HG03064 (cell line): ENCODE measurements at regions not wholly inside any gene's neighbourhood (a gene's known extent, or its start where the extent isn't known, plus 50 kb on each side); places are given as distances from the start of the nearest gene placed in this dataset.
"Not testable (repeated sequence)": the region's sequence is repeated elsewhere in the genome, so short reads cannot be mapped to it uniquely, and the experiment has no call there.

Experiments
- ATAC-seq: cut with Tn5 transposase; IDR thresholded peaks from one replicate; pipeline ENCODE4 v1.9.1; 2021; ENCODE audit warnings: low read depth; ENCODE audit not compliant: unreplicated experiment

DNA sequence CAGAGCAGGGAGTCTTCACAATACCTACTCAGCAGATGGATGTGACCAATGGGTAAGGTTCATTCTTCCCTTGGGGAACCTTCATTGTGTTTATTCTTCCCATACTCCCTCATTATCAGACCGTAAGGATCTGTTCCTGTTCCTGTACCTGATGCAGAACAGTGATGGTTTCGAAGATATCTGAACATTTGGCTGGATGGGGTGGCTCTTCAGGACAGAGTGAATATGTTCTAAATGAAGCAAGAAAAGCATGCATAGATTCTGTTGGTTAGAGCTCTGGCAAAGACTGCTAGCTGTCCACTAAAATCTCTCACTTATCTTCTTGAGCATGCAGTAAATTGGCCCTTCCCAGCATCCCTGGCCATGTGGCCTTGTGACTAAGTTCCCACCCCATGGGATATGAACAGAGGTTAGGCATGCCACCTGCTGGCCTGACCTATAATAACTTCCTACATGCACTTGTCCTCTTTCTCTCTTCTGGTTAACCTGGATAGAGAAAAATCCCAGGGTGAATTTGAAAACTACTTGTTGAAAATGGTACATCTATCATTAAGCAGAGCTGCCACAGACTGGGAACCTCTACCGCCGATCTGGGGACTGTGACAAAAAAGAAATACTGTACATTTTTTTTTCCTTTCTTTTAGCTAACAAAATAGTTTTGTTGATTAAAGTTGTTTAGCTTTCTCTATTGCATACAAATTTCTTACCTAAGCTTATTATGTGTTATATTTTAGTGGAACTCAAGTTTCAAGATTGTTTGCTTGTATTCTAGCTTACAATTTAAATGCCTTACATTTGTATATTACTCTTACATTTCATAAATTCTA, 60.0 kb upstream of the BANK1 start:
- ATAC-seq, result peak; percentile 84

DNA sequence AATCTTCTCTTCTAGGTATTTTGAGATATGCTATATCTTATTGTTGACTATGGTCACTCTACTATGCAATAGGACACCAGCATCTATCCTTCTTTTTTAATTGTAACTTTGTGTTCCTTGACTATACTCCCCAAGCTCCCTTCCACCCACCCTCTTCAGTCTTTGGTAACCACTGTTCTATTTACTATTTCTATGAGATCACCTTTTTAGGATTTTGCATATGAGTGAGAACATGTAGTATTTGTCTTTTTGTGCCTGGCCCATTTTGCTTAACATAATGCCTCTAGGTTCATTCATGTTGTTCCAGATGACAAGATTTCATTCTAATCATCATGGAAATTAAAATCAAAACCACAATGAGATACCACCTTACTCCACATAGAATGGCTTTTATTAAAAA, 63.3 kb upstream of the BANK1 start:
- no peak for ATAC-seq

DNA sequence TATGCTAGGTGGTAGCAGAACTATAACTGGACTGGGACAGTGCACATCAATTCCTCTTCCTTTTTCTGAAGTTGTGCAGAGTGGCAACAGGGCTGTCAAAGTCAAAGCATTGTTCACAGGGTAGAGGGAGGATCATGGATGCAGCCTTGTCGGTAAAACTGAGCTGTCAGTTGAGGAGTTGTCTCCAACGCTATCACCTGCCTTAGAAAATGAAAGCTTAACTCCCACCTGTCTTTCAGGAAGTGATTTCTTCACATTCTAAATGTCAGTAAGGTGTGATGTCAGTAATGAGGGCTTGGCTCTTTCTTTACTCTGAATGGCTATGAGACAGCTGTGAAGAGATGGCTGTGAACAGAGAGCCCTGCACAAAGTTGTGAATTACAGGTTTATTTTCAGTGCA, 66.4 kb upstream of the BANK1 start:
- ATAC-seq, result no peak

DNA sequence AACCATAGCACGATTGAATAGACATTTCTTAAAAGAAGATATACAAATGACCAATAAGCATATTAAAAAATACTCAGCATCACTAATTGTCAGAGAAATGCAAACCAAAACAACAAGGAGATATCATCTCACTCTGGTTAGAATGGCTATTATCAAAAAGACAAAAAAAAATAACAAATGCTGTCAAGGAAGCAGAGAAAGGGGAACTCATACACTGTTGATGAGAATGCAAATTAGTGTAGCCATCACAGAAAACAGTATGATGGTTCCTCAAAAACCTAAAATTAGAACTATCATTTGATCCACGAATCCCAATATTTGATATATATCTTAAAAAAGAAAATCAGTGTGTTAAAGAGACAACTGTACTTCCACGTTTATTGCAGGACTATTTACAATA, 71.7 kb upstream of the BANK1 start:
- no peak for ATAC-seq

DNA sequence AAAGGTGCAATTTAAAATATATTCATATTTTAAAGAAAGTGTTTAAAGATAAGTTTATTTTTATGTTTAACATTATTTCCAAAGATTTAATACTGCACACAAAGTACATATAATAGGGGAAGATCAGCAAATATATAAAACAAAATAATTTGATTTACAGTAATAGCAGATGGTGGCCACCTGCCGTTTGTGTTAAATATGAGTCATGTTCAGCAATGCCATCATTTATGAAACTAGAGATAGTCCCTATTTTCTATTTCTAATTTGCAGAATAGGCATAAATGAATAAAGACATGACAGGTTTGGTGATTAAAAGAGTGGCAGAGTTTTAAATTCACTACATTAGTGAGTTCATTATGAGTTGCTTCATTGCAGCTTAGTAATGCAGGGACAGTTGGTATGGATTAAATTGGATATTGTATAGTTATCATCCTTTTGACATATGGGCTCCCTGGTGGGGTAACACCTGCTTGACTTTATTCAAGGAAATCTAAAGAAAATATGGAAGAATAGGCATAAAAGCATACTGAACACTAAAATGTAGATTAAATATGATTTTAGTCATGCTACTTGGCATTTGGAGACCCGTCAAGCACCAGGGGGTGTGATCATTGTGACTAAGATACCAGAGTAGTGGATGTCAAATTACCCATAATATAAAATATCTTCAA, 78.8 kb upstream of the BANK1 start:
- ATAC-seq, result no peak

DNA sequence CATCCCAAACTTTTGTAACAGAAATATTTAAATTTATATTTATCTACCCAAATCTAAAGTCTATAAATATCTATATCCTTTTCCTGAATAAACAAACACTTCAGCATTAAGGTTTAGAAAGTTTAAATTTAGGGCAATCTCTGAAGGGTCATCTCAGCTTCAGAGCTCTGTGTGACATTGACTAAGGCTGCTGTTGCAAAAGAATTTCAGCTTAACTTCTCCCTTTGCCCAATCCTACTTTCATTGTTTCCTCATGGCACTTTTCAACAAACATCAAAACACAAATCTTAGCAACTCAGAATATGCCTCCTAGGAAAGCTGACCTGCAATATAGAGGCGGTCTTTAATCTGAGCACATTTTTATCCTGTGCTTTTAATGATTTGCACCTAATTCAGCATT, 79.7 kb upstream of the BANK1 start:
- no peak for ATAC-seq

DNA sequence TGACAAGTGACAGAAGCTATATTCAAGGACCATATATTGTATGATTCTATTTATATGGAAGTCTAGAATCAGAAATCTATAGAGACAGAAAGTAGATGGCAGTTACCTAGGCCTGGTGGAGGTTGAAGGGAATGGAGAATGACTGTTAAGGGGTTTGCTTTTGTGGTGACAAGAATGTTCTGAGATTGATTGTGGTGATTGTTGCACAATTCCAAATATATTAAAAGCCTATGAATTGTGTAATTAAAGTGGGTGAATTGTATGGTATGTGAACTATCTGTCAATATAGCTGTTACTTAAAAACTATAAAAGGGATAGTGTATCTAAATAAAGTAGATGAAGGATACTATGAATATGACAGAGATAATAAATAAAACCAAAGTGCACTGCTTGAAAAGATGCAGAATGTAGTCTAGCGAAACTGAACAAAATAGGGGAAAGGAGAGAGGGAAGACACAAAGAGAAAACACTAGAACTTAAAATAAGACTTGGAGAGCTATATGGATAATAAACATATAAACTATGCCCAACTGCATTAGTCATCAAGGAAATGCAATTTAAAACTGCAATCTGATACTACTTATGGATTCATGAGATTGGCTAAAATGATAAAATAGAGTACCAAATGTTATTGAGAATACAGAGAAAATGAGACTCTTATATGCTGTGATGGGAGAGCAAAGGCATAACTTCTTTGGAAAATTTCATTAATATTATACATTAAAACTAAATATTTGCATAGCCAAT, 82.1 kb upstream of the BANK1 start:
- no peak for ATAC-seq

DNA sequence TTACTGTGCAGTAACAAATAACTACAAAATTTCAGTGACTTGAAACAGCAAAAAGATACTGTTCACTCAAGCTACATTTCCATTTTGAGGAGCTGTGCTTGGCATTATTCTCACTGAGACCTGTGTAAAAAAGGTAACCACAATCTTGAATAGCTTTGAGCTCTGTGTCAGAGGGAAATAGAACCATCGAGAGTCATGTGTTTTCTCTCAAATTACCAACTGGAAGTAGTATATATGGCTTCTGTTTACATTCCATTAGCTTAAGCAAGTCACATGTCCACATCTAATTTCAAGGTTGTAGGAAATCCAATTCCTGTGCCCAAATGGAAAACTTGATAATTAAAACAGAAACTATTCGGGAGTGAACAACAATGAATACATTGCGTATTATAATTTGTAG, 82.9 kb upstream of the BANK1 start:
- no peak for ATAC-seq

DNA sequence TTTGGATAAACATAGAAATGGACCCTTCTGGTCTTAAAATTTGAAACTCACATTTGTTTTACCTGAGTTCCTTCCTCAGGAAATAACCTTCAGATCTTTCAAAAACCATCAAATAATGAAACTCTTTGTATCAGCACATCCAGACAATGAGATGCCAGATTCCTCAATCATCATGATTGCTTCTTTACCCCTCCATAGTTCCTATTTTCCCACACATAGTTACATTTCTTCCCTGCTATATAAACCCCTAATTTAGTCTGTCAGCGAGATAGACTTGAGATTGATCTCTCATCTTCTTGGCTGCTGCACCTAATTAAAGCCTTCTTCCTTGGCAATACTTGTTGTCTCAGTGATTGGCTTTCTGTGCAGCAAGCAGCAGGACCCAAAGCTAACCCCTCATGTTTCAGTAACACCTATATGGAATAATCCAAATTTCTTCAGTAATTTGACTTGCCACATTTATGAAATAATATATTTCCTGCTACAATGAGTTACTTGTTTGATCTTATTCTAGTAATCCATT, 83.9 kb upstream of the BANK1 start:
- no peak for ATAC-seq

DNA sequence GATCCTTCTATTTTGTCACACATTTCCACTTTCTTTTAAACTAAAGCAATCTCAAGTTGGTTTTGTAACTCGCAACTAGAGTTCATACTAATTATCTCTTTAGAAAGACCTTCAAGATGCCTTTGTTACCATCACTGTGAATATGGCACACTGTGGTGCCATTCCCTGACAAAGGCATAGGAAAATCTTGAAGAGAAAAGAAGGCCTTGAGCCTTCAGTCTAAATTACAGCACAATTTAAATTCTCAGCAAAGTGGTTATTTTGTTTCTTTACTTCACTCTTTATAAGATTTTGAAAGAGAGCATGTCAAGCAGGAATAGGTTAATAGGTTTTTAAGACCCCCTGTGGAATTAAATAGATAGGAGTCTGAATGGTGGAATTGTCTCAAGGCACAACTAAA, 89.0 kb upstream of the BANK1 start:
- ATAC-seq, result no peak

DNA sequence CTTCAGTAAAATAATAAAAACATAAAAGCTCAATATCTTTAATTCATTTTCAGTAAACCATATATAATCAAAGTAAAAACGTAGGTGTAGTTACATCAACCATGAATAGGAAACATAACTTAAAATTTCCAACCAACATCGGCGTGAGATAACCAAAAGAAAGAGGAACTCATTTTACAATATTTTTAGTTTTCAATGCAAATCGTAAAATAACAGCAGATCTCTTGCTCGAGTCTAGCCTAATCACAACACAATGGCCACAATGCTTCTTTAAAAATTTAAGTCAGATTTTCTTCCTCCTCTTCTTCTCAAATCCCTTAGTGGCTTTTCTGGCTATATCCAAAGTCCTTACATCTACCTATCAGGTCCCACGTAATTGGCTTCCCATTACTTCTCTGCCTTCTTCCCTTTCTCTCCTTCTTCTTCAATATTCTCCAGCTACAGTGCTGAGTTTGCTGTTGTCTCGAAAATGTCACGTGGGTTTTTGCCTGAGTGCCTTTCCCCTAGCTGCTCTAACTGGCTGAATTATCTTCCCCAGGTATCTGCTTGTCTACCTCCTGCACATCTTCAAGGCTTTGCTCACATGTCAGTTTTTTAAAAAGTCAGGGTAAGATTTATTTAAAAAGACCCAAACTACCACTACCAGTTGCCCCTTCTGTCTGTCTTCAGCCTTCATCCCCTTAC, 90.9 kb upstream of the BANK1 start:
- no peak for ATAC-seq

DNA sequence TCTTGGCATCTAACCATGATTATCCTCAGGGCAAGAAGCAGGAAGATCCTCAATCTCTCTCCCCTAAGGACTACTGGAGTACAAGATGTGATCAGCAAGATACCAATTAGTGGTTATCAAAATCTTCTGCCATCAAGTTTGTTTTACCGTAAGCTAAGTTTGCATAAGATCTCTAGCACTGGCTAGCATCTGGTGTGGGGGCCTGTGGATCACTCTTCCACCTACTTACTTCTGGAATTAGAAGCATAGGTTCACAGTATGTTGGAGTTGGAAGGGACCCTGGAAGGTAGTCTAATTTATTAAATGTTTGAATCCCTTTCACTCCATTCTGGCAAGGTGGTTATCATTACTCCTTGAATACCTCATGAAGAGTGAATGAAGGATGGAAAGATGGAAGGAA, 93.3 kb upstream of the BANK1 start:
- no peak for ATAC-seq

DNA sequence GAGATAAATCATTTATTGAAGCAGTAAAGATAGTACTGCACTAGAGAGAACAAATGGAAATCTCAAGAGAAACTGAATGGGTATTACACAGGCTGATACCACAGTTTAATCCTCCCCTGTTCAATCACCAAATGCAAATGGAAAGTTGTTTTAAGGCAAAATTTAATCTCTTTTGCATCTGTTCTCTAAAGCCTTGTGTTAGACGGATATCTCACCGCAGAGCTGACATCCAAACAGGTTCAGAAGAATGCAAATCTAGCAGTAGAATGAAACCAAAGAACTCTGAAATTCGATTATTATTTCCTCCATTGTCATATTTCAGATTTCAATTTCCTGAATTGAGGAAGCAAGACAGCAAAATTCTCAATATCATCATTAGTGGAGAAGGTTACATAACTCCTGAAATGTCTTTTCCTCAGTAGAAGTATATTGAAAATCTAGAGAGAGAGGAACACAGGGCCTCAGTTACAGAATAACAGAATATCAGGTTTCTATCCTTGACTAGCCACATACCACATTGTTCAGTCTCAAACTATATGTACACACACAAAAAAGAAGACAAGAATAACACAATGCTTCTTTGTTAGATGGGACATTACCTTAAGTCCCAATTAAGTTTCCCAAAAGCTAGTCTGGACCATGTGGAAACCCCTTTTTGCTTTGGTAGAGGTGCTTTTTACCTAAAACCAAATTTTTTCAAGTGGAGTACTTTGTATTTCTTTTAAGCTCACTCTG, 94.1 kb upstream of the BANK1 start:
- ATAC-seq, result no peak

DNA sequence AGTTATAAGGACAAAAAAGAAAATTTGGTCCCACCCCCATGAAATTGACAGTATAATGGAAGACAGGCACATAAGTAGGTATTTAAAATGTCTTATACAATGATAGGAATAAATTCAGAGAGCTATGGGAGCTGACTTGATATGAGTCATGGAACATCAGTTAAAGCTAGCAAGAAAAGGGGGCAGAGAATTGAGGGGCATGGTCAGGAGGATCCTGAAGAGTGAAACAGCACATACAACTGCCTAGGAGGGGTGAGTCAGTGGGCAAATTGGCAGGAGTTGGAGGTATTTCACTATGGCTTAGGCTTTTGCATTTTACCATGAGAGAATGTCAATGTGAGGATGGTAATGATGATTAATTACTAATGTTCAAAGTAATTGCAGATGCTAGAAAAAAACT, 95.4 kb upstream of the BANK1 start:
- ATAC-seq, result no peak

DNA sequence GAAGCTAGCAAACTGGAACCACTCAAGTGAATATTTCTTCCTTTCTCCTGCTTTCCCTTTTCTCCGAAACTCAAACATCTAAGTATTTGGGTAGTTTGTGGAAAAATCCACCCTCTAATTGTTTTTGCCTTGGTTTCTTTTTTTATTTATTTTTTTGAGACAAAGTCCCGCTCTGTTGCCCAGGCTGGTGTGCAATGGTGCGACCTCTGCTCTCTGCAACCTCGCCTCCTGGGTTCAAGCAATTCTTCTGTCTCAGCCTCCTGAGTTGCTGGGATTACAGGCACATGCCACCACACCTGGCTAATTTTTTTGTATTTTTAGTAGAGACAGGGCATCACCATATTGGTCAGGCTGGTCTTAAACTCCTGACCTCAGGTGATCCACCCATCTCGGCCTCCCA, 96.1 kb upstream of the BANK1 start:
- not testable (repeated sequence) for ATAC-seq

DNA sequence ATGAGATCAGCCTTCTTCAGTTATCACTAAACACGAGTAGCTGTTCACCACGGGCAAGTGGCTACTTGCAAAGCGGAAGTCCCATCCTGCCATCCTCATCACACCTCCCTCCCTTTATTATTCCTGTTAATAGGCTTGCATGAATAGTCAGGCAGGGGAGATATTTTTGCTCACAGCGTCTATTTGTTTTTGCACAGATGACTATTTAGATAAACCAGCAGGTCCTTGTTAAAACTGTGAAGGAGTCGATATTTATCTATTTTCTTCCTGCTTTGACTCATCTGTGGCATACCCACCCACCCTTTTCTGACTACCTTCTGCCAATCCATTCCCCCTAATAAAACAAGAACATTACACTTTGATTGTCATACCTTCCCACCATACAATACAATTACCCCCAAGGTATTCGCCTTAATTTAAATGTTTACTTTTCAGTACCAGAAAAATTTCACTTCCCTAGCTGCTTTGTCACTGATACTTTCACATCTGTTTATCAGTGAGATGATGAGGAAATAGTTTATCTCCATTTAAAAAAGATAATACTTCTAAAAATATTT, 96.6 kb upstream of the BANK1 start:
- ATAC-seq, result no peak

DNA sequence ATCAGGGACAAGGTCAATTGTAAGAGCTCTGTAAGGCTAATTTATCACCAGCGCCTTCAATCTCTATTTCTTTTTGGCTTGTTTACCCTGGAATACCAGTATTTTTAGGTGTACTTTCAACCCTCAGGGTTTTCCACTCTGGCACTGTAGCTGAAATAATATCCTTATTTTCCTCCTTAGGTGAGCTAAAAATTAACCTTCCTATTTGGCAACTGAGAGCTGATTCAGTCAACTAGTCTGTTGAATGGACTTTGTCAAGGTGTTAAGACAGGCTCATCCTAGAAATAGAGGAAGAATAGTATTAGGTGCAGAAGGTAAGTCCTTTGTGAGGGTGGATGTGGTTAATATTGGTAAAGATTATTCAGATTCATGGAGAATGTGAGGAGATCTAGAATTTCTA, 101.3 kb upstream of the BANK1 start:
- ATAC-seq, result no peak

DNA sequence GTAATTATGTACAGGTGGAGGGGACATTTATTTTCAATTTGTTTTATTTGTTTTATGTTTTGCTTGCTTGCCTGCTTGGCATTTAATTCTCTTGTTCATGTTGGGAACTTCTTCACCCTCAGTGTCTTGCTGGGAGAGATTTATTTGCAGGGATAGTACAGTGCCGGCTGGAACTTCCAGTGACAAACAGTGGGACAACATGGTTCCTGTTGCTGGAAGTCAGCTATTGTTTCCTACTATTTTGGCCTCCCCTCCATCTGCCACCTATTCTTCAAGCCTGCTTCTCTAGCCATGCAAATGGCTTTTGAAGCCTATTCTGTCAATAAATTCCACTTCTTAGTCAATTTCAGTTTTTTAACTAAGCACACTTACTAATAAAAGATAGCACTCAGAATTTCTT, 105.4 kb upstream of the BANK1 start:
- ATAC-seq, result no peak

DNA sequence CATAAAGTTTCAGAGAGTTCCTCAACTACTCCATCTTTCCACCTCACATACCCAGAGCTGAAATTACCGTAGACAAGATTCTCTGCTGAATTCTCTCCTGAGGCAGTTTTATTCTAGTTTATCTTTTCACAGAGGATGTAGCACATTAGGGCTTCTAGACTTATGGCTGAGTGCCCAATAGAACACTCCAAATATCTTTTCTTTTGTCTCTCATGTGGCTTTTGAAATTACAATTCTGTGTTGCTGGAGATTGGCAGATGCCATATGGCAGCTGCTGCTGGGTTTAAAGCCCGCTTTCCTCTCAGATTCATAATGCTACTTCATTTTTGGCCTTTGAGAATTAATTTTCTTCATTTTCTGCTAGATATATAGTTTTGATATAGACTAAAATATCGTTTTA, 107.6 kb upstream of the BANK1 start:
- no peak for ATAC-seq

DNA sequence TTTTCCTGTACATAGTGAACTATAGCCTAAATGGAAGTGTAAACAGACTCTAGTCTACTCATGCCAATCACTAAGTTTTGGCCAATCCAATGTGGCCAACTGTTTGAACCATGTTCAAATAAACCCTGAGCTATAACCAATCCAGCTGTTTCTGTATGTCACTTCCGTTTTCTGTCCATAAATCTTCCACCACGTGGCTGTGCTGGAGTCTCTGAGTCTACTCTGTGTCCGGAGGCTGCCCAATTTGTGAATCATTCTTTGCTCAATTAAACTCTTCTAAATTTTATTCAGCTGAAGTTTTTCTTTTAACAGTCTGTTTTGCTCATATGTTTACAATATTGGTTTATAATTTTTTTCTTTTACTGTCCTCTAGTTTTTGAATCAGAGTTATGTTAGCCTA, 112.3 kb upstream of the BANK1 start:
- no peak for ATAC-seq
